ENCODE measurements at regions not wholly inside any gene's neighbourhood (a gene's known extent, or its start where the extent isn't known, plus 50 kb on each side); places are given as distances from the start of the nearest gene placed in this dataset.
"Not testable (repeated sequence)": the region's sequence is repeated elsewhere in the genome, so short reads cannot be mapped to it uniquely, and the experiment has no call there.

DNA sequence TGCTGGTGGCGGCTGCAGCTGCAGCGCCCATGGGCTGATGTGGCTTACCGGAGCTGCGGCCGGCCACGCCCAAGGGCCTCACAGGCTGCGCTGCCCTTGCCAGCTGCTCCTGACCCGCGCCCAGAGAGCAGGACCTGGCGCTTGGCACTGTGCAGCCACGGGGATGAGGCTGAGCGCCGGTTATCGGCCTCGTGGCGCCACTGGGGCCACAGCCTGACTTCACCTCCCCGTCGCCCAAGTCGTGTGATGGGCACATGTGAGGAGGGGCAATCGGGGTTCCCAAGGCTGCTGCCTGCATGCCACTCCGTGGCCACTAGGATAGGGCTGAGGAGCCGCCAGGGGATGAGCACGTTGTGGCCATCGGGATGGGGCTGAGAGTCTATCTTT lies 77.2 kb upstream of the PABPC3 start:
- Histone ChIP-seq H3K4me1 (ENCODE audit: insufficient read depth) (no peaks in the 10 kb centered on the region), H3K9me2 (ENCODE audit: insufficient read depth) (no peaks in the 10 kb centered on the region), H3K79me2 (ENCODE audit: insufficient read depth) (no peaks in the 10 kb centered on the region), H3K4me2 (ENCODE audit: unreplicated experiment) (no peak overlapping the region), H3F3A (ENCODE audit: insufficient read depth) (no peaks in the 10 kb centered on the region), H3K9me3 (ENCODE audit: low read depth) (no peaks in the 10 kb centered on the region), H3K36me3 (ENCODE audit: low read depth) (no peaks in the 10 kb centered on the region), H3K9ac (no peak overlapping the region), H3K4me3 (no peak overlapping the region), H4K20me1 (ENCODE audit: insufficient read depth) (no peaks in the 10 kb centered on the region), H2AFZ (no peak overlapping the region), H3K27me3 (replicated peaks; ENCODE audit: insufficient read depth) (peaks cover 30% of the 10 kb centered on the region), H3K27ac (no peak overlapping the region)
- no peak for DNase-seq
- in situ Hi-C loops (cut with MboI), result no loop called here
- WGBS, 2 experiments (ENCODE audit: low coverage in 1 of 2, low lambda C conversion rate in 2 of 2, missing lambda C conversion rate in 2 of 2), result 5 to 6% methylated on average over 22 of the region's 24 CpGs
- no peak for TF ChIP-seq EZH2 (IDR thresholded peaks at IDR 0.05; ENCODE audit: insufficient read depth, poor library complexity, severe bottlenecking)
- TF ChIP-seq EZH2phosphoT487 (IDR thresholded peaks at IDR 0.05; ENCODE audit: insufficient read depth, low read depth), result no peak

DNA sequence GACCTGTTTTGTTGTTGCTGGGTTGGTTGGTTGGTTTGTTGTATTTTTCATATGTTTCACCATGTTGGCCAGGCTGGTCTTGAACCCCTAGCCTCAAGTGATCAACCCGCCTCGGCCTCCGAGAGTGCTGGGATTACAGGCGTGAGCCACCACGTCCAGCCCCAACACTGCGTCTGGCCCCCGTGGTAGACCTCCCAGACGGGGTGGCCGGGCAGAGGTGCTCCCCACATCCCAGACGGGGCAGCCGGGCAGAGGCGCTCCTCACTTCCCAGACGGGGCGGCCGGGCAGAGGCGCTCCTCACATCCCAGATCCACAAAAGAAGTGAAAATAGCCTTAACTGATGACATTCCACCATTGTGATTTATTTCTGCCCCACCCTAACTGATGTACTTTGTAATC lies 76.2 kb upstream of the PABPC3 start:
- H3K9me3 ChIP-seq (ENCODE audit: low read depth); H3K9ac ChIP-seq; DNase-seq; H2AFZ ChIP-seq; H3K27ac ChIP-seq; H4K20me1 ChIP-seq (ENCODE audit: insufficient read depth); H3K9me2 ChIP-seq (ENCODE audit: insufficient read depth); H3K4me1 ChIP-seq (ENCODE audit: insufficient read depth); H3K4me2 ChIP-seq (ENCODE audit: unreplicated experiment); H3F3A ChIP-seq (ENCODE audit: insufficient read depth); in situ Hi-C loops (cut with MboI); H3K36me3 ChIP-seq (ENCODE audit: low read depth); H3K79me2 ChIP-seq (ENCODE audit: insufficient read depth); H3K4me3 ChIP-seq: not testable (repeated sequence)
- 67 to 70% methylated on average over 9 to 16 of the region's 16 CpGs for WGBS, 2 experiments (ENCODE audit: low coverage in 1 of 2, low lambda C conversion rate in 2 of 2, missing lambda C conversion rate in 2 of 2)
- H3K27me3 ChIP-seq (replicated peaks; ENCODE audit: insufficient read depth), result peaks cover 30% of the 10 kb centered on the region

DNA sequence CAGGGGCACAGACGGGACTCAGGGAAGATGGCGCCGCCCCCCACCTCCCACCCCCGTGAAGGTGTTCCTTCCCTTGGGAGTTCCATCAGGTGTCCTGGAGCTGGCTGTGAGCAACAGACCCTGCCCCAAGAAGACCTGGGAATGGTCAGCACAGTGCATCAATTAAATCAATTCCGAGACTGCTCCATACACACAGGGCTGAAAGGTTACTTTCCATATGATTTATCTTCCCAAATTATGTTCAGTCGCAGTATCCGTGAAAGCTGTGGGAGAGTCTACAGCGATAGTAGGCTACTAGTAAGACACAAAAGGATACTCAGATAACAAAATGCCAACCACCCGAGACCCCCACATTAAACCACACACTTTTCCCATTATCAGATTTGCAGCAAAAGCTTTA lies 71.8 kb upstream of the PABPC3 start:
- in situ Hi-C loops (cut with MboI), result no loop called here
- H4K20me1 ChIP-seq (ENCODE audit: insufficient read depth), result no peaks in the 10 kb centered on the region
- no peaks in the 10 kb centered on the region for H3K9me2 ChIP-seq (ENCODE audit: insufficient read depth)
- no peaks in the 10 kb centered on the region for H3F3A ChIP-seq (ENCODE audit: insufficient read depth)
- H3K9me3 ChIP-seq (ENCODE audit: low read depth), result no peaks in the 10 kb centered on the region
- no peaks in the 10 kb centered on the region for H3K4me1 ChIP-seq (ENCODE audit: insufficient read depth)
- TF ChIP-seq EZH2phosphoT487 (IDR thresholded peaks at IDR 0.05; ENCODE audit: insufficient read depth, low read depth) (no peak), EZH2 (IDR thresholded peaks at IDR 0.05; ENCODE audit: insufficient read depth, poor library complexity, severe bottlenecking) (no peak)
- H3K36me3 ChIP-seq (ENCODE audit: low read depth), result no peaks in the 10 kb centered on the region
- no peak overlapping the region for H3K4me3 ChIP-seq
- H3K27ac ChIP-seq, result no peak overlapping the region
- H3K9ac ChIP-seq, result no peak overlapping the region
- H3K27me3 ChIP-seq (replicated peaks; ENCODE audit: insufficient read depth), result 0 out of 2 replicates have a peak, but pooled peaks cover 9% of the 10 kb centered on the region
- H3K4me2 ChIP-seq (ENCODE audit: unreplicated experiment), result no peak overlapping the region
- no peak for DNase-seq
- no peak overlapping the region for H2AFZ ChIP-seq
- no peaks in the 10 kb centered on the region for H3K79me2 ChIP-seq (ENCODE audit: insufficient read depth)
- WGBS, 2 experiments (ENCODE audit: low coverage in 1 of 2, low lambda C conversion rate in 2 of 2, missing lambda C conversion rate in 2 of 2), result 52 to 54% methylated on average over 9 of the region's 9 CpGs

DNA sequence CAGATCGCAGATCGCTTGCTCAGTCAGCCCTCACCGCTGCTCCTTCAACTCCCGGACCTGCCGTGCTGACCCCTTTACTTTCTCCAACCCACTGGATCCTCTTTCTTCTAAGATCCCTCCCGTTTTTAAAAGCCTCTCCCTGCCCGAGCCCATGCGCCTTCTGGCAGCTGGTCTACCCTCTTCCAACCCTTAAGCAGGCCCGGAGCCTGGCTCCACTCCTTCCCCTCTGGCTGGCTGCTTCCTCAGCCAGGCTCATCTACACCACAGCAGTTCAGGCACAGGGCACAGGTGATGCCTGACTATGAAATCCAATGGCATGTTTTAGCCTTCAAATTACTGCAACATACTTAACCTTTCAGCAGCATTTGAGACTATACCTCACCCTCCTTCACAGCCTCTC lies 63.8 kb upstream of the PABPC3 start:
- H3K36me3 ChIP-seq (ENCODE audit: low read depth), result no peaks in the 10 kb centered on the region

DNA sequence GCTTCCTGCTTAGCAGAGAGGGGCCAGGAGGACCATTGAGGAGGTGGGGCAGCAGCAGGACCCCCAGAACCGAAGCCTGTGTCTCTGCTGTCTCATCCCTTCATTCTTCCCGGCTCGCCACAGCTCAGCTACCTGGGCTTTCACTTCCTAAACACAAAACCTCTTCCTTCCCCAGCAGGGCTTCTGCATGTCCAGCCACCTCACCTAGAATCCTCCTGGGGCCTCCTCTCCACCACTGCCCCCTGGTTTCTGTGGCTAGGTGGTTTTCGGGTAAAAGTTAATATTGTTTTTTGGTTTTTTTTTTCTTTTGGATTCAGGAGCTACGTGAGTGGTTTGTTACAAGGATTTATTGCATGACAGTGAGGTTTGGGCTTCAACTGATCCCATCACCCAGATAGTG lies 61.8 kb upstream of the PABPC3 start:
- Histone ChIP-seq H3K4me2 (ENCODE audit: unreplicated experiment) (no peak overlapping the region), H3F3A (ENCODE audit: insufficient read depth) (no peaks in the 10 kb centered on the region), H3K27ac (no peak overlapping the region), H3K36me3 (ENCODE audit: low read depth) (no peaks in the 10 kb centered on the region), H3K9ac (no peak overlapping the region), H3K4me1 (ENCODE audit: insufficient read depth) (no peaks in the 10 kb centered on the region), H3K9me3 (ENCODE audit: low read depth) (no peaks in the 10 kb centered on the region), H3K27me3 (replicated peaks; ENCODE audit: insufficient read depth) (peaks cover 27% of the 10 kb centered on the region), H3K79me2 (ENCODE audit: insufficient read depth) (no peaks in the 10 kb centered on the region), H3K9me2 (ENCODE audit: insufficient read depth) (no peaks in the 10 kb centered on the region), H3K4me3 (no peak overlapping the region), H2AFZ (no peak overlapping the region), H4K20me1 (ENCODE audit: insufficient read depth) (no peaks in the 10 kb centered on the region)
- in situ Hi-C loops (cut with MboI), result no loop called here
- DNase-seq, result no peak
- TF ChIP-seq EZH2 (IDR thresholded peaks at IDR 0.05; ENCODE audit: insufficient read depth, poor library complexity, severe bottlenecking) (no peak), EZH2phosphoT487 (IDR thresholded peaks at IDR 0.05; ENCODE audit: insufficient read depth, low read depth) (no peak)
- 64 to 65% methylated on average over 5 of the region's 5 CpGs for WGBS, 2 experiments (ENCODE audit: low coverage in 1 of 2, low lambda C conversion rate in 2 of 2, missing lambda C conversion rate in 2 of 2)

More for the DNA sequence above, 63.8 kb upstream of the PABPC3 start:
- Histone ChIP-seq H3K27me3 (replicated peaks; ENCODE audit: insufficient read depth) (peaks cover 27% of the 10 kb centered on the region), H3K9me2 (ENCODE audit: insufficient read depth) (no peaks in the 10 kb centered on the region), H2AFZ (no peak overlapping the region), H3K9ac (no peak overlapping the region), H3K9me3 (ENCODE audit: low read depth) (no peaks in the 10 kb centered on the region), H3K27ac (no peak overlapping the region), H4K20me1 (ENCODE audit: insufficient read depth) (no peaks in the 10 kb centered on the region), H3K79me2 (ENCODE audit: insufficient read depth) (no peaks in the 10 kb centered on the region), H3F3A (ENCODE audit: insufficient read depth) (no peaks in the 10 kb centered on the region), H3K4me1 (ENCODE audit: insufficient read depth) (no peaks in the 10 kb centered on the region), H3K4me3 (no peak overlapping the region), H3K4me2 (ENCODE audit: unreplicated experiment) (no peak overlapping the region)
- in situ Hi-C loops (cut with MboI), result no loop called here
- WGBS, 2 experiments (ENCODE audit: low coverage in 1 of 2, low lambda C conversion rate in 2 of 2, missing lambda C conversion rate in 2 of 2), result 46 to 64% methylated on average over 8 to 9 of the region's 9 CpGs
- TF ChIP-seq EZH2 (IDR thresholded peaks at IDR 0.05; ENCODE audit: insufficient read depth, poor library complexity, severe bottlenecking) (no peak), EZH2phosphoT487 (IDR thresholded peaks at IDR 0.05; ENCODE audit: insufficient read depth, low read depth) (no peak)
- DNase-seq, result no peak

Data from GM23248 (cell line).